Breast epithelium (tissue), 3 donors: ENCODE measurements at regions not wholly inside any gene's neighbourhood (a gene's known extent, or its start where the extent isn't known, plus 50 kb on each side); places are given as distances from the start of the nearest gene placed in this dataset.

ENCODE experiments used
- CTCF ChIP-seq, 3 donors: fragments of 450-650 bp; IDR thresholded peaks; one replicate each; pipeline ENCODE4 v1.5.1; 2016 to 2017; ENCODE audit warnings: antibody characterized with exemption in 3 of 3, mild to moderate bottlenecking in 3 of 3, moderate library complexity in 3 of 3
- POLR2A ChIP-seq: fragments of 450-650 bp; IDR thresholded peaks from one replicate; pipeline ENCODE4 v1.6.1; 2016; ENCODE audit warnings: antibody characterized with exemption, mild to moderate bottlenecking, moderate library complexity

GRCh38 chr14:46550836-46551235, 100.7 kb downstream of the RPL10L start:
- no peak for TF ChIP-seq CTCF (IDR thresholded peaks at IDR 0.05)
- no peak for TF ChIP-seq POLR2A
